ENCODE measurements at regions not wholly inside any gene's neighbourhood (a gene's known extent, or its start where the extent isn't known, plus 50 kb on each side); places are given as distances from the start of the nearest gene placed in this dataset.

DNA sequence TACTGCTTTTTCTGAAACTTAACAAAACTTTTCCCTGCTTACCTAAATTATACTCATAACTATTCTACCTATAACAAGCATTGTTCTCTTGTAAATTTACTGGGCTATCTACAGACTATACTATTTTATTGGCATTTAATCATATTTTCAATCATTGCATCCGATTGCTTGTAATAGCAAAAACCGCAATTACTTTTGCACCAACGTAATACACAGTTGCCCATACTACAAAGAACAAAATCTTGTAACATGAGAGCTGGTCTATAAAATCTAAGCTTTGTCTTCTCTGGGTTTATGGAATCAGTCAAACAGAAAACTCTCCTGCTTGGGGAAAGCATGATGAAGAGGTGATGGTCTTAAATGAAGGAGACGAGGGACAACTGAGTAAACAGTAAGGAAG, 463.4 kb upstream of the ST6GAL2 start (continued):
- no peak for TF ChIP-seq STAT1 (IDR thresholded peaks at IDR 0.05; ENCODE audit: unreplicated experiment)
- TF ChIP-seq CREB1 (CRISPR knock-in tag; IDR thresholded peaks at IDR 0.05; ENCODE audit: low read depth): no peak
- no peak for TF ChIP-seq POLR2AphosphoS5 (IDR thresholded peaks at IDR 0.05; ENCODE audit: low read depth)

DNA sequence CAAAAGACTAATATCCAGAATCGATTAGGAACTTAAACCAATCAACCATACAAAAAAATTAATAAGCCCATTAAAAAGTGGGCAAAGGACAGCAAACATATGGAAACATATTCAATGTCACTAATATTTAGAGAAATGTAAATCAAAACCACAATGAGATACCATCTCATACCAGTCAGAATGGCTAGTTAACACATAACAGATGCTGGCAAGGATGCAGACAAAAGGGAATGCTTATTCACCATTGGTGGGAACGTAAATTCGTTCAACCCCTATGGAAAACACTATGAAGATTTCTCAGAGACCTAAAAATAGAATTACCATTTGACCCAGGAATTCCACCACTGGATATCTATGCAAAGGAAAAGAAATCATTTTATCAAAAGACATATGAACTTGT, 468.2 kb upstream of the ST6GAL2 start:
- Histone ChIP-seq H3K4me3 (no peak overlapping the region), H3K27ac (ENCODE audit: low read depth) (no peak overlapping the region), H3K36me3 (ENCODE audit: insufficient read depth) (no peaks in the 10 kb centered on the region), H3F3A (replicated peaks; ENCODE audit: low read depth) (no peaks in the 10 kb centered on the region), H3K9me2 (ENCODE audit: insufficient read depth) (0 out of 2 replicates have a peak, but pooled peaks cover 3% of the 10 kb centered on the region), H4K20me1 (replicated peaks; ENCODE audit: insufficient read depth) (no peaks in the 10 kb centered on the region), H3K27me3 (ENCODE audit: insufficient read depth) (no peaks in the 10 kb centered on the region), H3K4me1 (ENCODE audit: insufficient read depth) (no peaks in the 10 kb centered on the region), H3K4me2 (no peak overlapping the region), H2AFZ (no peak overlapping the region), H3K79me2 (replicated peaks; ENCODE audit: insufficient read depth) (no peaks in the 10 kb centered on the region)
- DNase-seq (ENCODE audit: low spot score) (no peak), ATAC-seq (no peak)
- Mint-ChIP-seq H3K9me3 (peaks cover 5% of the 10 kb centered on the region; the same call in 2 of the 3 replicates), H3K4me3 (no peak overlapping the region), H3K27me3 (ENCODE audit: insufficient read depth, low read depth, poor library complexity) (no peaks in the 10 kb centered on the region), H3K4me1 (no peaks in the 10 kb centered on the region; the same call in 1 of the 3 replicates), H3K36me3 (ENCODE audit: low read depth) (no peaks in the 10 kb centered on the region), H3K27ac (no peak overlapping the region)
- no peak for TF ChIP-seq JUNB (IDR thresholded peaks at IDR 0.05; ENCODE audit: unreplicated experiment)
- TF ChIP-seq, protein P1, sequence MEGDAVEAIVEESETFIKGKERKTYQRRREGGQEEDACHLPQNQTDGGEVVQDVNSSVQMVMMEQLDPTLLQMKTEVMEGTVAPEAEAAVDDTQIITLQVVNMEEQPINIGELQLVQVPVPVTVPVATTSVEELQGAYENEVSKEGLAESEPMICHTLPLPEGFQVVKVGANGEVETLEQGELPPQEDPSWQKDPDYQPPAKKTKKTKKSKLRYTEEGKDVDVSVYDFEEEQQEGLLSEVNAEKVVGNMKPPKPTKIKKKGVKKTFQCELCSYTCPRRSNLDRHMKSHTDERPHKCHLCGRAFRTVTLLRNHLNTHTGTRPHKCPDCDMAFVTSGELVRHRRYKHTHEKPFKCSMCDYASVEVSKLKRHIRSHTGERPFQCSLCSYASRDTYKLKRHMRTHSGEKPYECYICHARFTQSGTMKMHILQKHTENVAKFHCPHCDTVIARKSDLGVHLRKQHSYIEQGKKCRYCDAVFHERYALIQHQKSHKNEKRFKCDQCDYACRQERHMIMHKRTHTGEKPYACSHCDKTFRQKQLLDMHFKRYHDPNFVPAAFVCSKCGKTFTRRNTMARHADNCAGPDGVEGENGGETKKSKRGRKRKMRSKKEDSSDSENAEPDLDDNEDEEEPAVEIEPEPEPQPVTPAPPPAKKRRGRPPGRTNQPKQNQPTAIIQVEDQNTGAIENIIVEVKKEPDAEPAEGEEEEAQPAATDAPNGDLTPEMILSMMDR (conservative IDR thresholded peaks at IDR 0.05; ENCODE audit: low read depth in 2 of 2): no peak
- TF ChIP-seq STAT1 (IDR thresholded peaks at IDR 0.05; ENCODE audit: unreplicated experiment): no peak
- no peak for TF ChIP-seq CREB1 (CRISPR knock-in tag; IDR thresholded peaks at IDR 0.05; ENCODE audit: low read depth)
- TF ChIP-seq ZNF114 (CRISPR knock-in tag; IDR thresholded peaks at IDR 0.05): no peak
- no peak for TF ChIP-seq EZH2 (IDR thresholded peaks at IDR 0.05; ENCODE audit: low read depth, unreplicated experiment)
- no peak for TF ChIP-seq EZH2phosphoT487 (IDR thresholded peaks at IDR 0.05; ENCODE audit: unreplicated experiment)
- TF ChIP-seq POLR2AphosphoS5 (IDR thresholded peaks at IDR 0.05; ENCODE audit: low read depth): no peak
- TF ChIP-seq, protein P2, sequence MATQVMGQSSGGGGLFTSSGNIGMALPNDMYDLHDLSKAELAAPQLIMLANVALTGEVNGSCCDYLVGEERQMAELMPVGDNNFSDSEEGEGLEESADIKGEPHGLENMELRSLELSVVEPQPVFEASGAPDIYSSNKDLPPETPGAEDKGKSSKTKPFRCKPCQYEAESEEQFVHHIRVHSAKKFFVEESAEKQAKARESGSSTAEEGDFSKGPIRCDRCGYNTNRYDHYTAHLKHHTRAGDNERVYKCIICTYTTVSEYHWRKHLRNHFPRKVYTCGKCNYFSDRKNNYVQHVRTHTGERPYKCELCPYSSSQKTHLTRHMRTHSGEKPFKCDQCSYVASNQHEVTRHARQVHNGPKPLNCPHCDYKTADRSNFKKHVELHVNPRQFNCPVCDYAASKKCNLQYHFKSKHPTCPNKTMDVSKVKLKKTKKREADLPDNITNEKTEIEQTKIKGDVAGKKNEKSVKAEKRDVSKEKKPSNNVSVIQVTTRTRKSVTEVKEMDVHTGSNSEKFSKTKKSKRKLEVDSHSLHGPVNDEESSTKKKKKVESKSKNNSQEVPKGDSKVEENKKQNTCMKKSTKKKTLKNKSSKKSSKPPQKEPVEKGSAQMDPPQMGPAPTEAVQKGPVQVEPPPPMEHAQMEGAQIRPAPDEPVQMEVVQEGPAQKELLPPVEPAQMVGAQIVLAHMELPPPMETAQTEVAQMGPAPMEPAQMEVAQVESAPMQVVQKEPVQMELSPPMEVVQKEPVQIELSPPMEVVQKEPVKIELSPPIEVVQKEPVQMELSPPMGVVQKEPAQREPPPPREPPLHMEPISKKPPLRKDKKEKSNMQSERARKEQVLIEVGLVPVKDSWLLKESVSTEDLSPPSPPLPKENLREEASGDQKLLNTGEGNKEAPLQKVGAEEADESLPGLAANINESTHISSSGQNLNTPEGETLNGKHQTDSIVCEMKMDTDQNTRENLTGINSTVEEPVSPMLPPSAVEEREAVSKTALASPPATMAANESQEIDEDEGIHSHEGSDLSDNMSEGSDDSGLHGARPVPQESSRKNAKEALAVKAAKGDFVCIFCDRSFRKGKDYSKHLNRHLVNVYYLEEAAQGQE (IDR thresholded peaks at IDR 0.05; ENCODE audit: unreplicated experiment): no peak
- TF ChIP-seq, protein P3, sequence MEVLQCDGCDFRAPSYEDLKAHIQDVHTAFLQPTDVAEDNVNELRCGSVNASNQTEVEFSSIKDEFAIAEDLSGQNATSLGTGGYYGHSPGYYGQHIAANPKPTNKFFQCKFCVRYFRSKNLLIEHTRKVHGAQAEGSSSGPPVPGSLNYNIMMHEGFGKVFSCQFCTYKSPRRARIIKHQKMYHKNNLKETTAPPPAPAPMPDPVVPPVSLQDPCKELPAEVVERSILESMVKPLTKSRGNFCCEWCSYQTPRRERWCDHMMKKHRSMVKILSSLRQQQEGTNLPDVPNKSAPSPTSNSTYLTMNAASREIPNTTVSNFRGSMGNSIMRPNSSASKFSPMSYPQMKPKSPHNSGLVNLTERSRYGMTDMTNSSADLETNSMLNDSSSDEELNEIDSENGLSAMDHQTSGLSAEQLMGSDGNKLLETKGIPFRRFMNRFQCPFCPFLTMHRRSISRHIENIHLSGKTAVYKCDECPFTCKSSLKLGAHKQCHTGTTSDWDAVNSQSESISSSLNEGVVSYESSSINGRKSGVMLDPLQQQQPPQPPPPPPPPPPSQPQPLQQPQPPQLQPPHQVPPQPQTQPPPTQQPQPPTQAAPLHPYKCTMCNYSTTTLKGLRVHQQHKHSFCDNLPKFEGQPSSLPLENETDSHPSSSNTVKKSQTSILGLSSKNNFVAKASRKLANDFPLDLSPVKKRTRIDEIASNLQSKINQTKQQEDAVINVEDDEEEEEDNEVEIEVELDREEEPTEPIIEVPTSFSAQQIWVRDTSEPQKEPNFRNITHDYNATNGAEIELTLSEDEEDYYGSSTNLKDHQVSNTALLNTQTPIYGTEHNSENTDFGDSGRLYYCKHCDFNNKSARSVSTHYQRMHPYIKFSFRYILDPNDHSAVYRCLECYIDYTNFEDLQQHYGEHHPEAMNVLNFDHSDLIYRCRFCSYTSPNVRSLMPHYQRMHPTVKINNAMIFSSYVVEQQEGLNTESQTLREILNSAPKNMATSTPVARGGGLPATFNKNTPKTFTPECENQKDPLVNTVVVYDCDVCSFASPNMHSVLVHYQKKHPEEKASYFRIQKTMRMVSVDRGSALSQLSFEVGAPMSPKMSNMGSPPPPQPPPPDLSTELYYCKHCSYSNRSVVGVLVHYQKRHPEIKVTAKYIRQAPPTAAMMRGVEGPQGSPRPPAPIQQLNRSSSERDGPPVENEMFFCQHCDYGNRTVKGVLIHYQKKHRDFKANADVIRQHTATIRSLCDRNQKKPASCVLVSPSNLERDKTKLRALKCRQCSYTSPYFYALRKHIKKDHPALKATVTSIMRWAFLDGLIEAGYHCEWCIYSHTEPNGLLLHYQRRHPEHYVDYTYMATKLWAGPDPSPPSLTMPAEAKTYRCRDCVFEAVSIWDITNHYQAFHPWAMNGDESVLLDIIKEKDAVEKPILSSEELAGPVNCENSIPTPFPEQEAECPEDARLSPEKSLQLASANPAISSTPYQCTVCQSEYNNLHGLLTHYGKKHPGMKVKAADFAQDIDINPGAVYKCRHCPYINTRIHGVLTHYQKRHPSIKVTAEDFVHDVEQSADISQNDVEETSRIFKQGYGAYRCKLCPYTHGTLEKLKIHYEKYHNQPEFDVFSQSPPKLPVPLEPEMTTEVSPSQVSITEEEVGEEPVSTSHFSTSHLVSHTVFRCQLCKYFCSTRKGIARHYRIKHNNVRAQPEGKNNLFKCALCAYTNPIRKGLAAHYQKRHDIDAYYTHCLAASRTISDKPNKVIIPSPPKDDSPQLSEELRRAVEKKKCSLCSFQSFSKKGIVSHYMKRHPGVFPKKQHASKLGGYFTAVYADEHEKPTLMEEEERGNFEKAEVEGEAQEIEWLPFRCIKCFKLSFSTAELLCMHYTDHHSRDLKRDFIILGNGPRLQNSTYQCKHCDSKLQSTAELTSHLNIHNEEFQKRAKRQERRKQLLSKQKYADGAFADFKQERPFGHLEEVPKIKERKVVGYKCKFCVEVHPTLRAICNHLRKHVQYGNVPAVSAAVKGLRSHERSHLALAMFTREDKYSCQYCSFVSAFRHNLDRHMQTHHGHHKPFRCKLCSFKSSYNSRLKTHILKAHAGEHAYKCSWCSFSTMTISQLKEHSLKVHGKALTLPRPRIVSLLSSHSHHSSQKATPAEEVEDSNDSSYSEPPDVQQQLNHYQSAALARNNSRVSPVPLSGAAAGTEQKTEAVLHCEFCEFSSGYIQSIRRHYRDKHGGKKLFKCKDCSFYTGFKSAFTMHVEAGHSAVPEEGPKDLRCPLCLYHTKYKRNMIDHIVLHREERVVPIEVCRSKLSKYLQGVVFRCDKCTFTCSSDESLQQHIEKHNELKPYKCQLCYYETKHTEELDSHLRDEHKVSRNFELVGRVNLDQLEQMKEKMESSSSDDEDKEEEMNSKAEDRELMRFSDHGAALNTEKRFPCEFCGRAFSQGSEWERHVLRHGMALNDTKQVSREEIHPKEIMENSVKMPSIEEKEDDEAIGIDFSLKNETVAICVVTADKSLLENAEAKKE (CRISPR knock-in tag; IDR thresholded peaks at IDR 0.05): no peak
- TF ChIP-seq, protein P4, sequence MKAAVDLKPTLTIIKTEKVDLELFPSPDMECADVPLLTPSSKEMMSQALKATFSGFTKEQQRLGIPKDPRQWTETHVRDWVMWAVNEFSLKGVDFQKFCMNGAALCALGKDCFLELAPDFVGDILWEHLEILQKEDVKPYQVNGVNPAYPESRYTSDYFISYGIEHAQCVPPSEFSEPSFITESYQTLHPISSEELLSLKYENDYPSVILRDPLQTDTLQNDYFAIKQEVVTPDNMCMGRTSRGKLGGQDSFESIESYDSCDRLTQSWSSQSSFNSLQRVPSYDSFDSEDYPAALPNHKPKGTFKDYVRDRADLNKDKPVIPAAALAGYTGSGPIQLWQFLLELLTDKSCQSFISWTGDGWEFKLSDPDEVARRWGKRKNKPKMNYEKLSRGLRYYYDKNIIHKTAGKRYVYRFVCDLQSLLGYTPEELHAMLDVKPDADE (IDR thresholded peaks at IDR 0.05): no peak
- TF ChIP-seq ZNF331 (CRISPR knock-in tag; IDR thresholded peaks at IDR 0.05; ENCODE audit: low read depth): no peak
- no peak for TF ChIP-seq NANOG (IDR thresholded peaks at IDR 0.05; ENCODE audit: borderline replicate concordance)
